Keratinocyte (primary cell): ENCODE measurements at regions not wholly inside any gene's neighbourhood (a gene's known extent, or its start where the extent isn't known, plus 50 kb on each side); places are given as distances from the start of the nearest gene placed in this dataset.
"Not testable (repeated sequence)": the region's sequence is repeated elsewhere in the genome, so short reads cannot be mapped to it uniquely, and the experiment has no call there.

ENCODE experiments used
- CTCF ChIP-seq, 3 experiments: IDR thresholded peaks in 1 of 3; conservative IDR thresholded peaks in 1 of 3; optimal IDR thresholded peaks in 1 of 3; 2 replicates in 2 of 3; 3 replicates in 1 of 3; pipeline versions ENCODE3 to v1.5.1; 2011; ENCODE audit warnings: low read length in 3 of 3, mild to moderate bottlenecking in 3 of 3, moderate library complexity in 2 of 3, control low read depth in 1 of 3, inconsistent platforms in 1 of 3; ENCODE audit not compliant: insufficient read depth in 2 of 3; ENCODE audit errors: extremely low read depth in 1 of 3
- EZH2 ChIP-seq: IDR thresholded peaks from one replicate; pipeline ENCODE4 v1.6.1; 2012; ENCODE audit warnings: inconsistent platforms, mild to moderate bottlenecking, low read length, moderate library complexity

- not testable (repeated sequence) for TF ChIP-seq EZH2; CTCF (optimal IDR thresholded peaks at IDR 0.05 in 1 of 3, IDR thresholded peaks at IDR 0.05 in 1 of 3, conservative IDR thresholded peaks at IDR 0.05 in 1 of 3; ENCODE audit: extremely low read depth in 1 of 3, insufficient read depth in 2 of 3, low read length in 3 of 3)
These were observed 223.7 kb upstream of the VLDLR start for GRCh38 chr9:2397875-2398274.
